DMS53 treated with DMSO at 0.1 percent for 48 hours (cell line): ENCODE measurements at regions not wholly inside any gene's neighbourhood (a gene's known extent, or its start where the extent isn't known, plus 50 kb on each side); places are given as distances from the start of the nearest gene placed in this dataset.

Source experiments
- DNase-seq: peaks from one replicate; lab custom pipeline; 2025; ENCODE audit not compliant: unreplicated experiment; lab: John Stamatoyannopoulos, UW

DNA sequence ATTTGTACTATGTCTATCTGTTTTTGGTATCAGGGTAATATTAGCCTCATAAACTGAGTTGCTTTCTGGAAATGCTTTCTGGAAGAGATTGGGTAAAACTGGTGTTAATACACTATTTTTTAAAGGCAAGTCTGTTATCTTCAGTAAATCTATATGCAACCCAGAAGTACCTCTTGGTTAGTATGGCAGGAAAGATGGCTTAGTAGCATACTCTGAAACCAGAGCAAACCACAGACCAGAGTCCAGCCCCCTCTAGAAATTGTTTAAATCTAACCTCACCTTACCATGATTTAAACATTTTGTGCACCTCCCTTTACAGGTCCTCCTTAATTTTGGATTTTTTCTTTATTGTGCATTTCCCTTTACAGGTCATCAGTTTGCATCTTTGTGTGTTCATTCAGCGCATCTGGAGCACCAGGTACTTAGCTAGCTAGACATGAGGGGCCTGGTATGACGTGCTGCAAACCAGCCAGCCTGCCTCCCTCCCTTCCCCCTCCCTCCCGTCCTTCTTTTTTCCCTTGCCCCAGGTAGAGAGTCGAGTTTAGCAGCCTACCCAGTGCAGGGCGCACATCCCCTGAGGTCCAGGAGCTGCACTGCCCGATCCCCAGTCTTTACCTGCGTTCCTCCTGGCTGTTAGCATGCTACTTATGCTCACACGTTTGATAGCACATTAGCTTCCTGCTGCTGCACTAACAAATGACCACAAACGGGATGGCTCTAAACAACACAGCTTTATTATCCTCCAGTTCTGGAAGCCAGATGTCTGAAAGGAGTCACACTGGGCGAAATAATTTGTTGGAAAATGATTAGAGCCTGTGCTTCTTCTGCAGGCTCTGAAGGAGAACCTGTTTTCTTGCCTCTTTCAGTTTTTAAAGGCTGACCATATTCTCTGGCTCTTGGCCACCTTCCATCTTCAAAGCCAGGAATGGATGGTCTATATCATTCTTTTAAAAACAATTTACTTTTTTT, 299.9 kb upstream of the HABP2 start:
- no peak for DNase-seq

GRCh38 chr10:113259576-113260226, 293.2 kb upstream of the HABP2 start:
- DNase-seq, result no peak

- DNase-seq, result no peak
Measured at GRCh38 chr10:113261161-113261560, 291.7 kb upstream of the HABP2 start.

- DNase-seq, result no peak
Measured at GRCh38 chr10:113261611-113262091, 291.2 kb upstream of the HABP2 start.

- no peak for DNase-seq
Measured at GRCh38 chr10:113263056-113263455, 289.8 kb upstream of the HABP2 start.

DNA sequence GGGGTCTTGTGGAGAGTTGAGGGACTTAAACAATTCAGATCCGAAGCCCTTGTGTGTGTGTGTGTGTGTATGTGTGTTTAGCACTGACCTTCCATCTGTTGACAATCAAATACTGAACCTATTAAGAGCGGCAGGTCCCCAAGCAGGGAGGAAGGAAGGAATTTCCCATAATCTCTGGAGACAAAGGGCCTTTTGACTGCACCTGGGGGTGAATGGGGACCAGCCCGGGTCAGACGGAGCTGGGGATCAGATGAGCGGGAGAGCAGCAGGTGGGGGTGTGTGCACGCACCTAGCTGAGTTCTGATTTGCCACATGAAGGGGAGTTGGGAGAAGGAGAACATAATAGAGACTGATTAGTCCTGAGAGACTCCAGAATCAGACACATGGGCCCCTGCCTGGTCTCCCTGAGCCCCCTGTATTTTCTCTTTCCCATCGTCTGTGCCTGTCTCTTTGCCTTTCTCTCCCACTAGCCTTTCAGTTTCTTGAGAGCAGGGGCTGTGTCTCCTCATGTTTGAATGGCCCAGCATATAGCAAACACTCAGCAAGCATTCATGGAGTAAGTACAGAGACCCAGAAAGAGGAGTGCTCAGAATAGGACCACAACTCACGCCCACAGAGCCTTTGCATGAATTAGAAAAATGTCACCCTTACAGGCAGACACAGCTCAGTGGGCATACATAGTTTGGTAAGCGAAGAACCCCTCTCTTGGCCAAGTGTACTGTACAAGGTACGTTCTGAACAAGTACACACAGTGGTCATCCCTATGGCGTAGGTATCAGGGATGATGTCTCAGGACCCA, 288.3 kb upstream of the HABP2 start:
- no peak for DNase-seq

DNA sequence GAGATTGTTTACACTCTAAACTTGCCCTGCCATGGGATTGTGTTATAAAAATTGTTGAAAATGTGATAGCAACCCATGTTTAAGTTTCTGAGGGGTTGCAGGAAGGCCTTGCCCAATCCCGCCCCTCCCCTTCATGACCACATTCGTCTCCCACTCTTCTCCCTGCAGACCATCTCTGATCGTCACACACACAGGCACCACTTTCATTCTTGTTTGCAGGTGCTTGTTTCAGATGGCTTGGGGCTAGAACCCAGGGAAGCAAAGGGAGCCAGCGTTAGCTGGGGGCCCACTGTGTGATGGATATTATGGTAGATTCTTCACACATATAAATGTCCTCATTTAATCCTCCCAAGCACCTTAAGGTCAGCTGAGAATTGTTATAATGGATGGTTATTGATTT, 286.7 kb upstream of the HABP2 start:
- DNase-seq, result no peak

DNA sequence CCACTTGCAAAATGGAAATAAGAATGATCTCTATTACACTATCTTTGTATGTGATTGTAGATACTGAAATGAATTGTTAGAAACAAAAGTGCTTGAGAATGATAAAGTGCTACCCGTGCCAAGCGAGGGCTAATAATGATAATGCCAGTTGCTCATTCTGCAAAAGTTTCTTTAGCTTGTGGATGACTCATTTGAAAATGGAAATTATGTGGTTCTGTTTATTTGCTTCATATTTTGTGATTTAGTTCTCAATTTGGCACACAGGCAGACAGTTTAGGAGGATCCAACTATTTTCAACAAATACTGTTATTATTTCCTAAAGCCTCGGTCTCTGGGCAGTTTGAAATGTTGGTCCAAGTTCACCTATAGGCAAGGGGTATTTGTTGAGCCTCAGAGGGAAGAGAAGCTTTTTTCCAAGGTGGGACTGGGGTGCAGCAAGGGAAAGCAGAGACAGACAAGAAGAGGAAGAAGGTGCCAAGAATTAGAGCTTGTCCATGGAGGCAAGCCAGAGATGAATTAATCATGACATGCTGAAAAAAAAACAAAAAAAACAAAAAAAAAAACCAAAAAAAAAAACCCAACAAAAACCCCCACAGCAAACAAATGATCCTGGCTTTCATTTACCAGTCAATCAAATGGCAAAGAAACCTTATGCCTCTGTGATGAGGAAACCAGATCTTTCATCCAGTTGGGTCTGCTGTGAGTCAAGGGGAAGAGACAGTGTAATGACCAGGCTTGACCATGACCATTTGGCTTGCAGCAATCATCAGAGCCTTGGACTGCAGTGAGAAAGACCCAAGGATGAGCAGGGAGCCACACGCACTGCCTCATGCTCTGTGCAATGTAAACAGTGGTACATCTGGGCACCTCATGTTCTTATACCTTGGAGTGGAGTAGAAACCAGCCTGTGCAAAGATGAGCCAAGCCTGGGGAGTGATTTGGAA, 285.0 kb upstream of the HABP2 start:
- DNase-seq, result no peak

GRCh38 chr10:113269333-113269732, 283.5 kb upstream of the HABP2 start:
- no peak for DNase-seq

- no peak for DNase-seq
Measured at GRCh38 chr10:113272511-113272910, 280.3 kb upstream of the HABP2 start.

DNA sequence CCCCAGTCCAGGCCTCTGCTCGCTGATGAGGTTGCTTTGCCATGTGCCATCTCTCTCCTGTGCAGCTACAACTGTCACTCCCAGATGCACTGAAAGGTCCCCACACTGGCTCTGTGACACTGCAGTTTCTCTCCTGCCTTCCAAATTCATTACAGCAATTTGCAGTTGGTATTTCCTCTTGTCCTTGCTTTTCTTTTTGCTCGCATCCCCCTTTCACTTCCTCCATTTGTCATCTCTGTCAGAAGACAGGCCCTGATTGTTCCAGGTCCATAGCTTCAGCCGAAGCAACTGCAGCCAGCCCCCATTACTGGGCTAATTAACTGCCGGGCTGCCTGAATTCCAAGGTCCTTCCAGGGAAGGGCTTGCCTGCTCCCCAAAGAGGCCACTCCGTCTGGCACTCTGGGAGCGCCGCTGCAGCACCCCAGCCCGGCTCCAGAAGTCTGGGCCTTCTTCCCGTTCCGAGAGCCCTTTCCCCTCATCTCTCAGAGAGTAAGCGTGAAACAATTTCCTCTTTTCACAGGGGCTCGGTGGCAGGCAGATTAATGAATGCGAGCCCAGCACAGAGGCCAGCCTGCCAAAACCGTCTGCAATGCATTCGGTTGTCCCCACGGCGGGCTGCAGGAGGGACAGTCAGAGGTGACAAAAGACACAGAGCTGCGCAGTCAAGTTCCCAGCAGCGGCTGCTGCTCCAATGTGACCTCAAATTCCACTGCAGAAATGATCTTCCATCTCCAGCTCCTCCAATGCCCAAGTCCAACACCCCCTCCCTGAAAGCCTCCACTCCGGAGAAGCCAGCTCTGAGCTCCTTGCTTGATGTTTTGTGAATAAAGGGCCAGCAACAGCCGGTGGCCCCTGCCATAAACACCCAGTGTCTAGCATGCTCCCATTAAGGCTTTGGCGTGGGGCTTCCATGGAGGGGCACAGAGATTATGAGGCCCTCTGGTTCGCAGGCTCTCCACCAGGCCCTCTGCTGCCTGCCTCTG, 279.4 kb upstream of the HABP2 start:
- no peak for DNase-seq

DNA sequence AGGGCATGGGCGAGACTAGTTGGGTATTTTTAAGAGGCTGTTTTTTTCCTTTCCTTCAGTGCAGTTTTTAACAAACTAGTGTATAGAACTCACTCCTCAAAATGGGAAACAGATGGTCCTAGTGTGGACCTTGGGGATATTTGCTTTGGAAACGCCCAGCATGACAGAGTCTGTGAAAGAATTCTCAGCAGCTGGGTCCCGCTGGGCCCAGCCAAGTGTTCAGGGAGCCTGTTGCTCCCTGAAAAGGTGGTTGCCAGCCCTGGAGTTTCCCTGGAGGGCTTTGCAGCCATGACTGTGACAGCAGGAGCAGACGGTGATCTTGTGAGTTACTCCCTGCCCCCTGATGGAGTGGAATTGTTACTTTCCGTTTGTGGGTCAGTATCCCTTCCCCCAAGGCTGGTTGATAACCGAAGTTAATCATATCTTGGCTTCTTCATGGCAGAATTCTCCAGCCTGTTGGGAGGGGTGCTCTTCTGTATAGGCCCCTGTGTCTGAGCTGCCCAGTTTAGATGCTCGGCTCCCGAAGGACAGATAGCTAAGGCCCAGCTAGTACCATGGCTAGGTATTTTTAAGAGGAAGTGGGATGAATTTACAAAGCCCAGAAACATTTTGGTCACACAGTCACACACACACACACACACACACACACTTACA, 278.6 kb upstream of the HABP2 start:
- no peak for DNase-seq

- no peak for DNase-seq
Measured at GRCh38 chr10:113278221-113278620, 274.6 kb upstream of the HABP2 start.

DNA sequence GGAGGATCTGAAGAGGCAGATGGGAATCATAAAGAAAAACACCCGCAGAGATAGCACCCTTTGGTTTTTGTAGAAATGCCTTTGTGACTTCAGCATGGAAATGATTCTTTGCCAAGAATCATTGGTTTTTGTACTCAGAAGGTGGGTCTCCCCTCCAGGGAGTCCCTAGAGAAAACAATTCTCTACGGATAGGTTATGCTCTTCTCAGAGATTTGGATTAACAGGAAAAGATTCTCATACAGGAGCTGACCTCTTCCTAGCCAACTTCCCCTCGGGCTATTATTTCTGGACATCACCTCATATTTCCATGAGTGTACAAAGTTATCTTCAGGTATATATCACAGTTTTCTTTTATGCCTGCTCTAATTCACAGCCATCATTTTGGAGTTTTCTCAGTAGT, 274.2 kb upstream of the HABP2 start:
- DNase-seq, result no peak

- no peak for DNase-seq
Measured at GRCh38 chr10:113279262-113279661, 273.6 kb upstream of the HABP2 start.

- DNase-seq, result no peak
Measured at GRCh38 chr10:113282564-113282963, 270.3 kb upstream of the HABP2 start.

DNA sequence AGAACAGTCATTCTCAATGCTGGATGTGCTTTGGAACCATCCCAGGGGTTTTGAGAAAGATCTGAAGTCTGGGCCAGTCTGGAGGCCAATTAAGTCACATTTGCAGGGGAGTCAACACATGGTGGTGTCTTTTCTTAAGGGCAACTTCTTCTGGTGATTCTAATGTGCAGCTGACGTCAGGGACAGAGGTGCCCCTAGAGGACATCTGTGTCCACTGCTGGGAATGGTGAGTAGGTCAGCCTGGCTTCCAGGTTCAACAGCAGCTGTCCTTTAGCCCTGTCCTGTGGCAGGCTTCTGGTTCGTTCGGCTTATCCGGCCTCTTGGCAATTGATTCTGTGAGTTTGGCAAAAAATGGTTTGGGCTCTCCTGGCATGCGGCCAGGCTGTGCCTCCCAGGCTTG, 269.7 kb upstream of the HABP2 start:
- no peak for DNase-seq

- no peak for DNase-seq
Measured at GRCh38 chr10:113284635-113285034, 268.2 kb upstream of the HABP2 start.

GRCh38 chr10:113285305-113285704, 267.5 kb upstream of the HABP2 start:
- no peak for DNase-seq
